ENCODE measurements at regions not wholly inside any gene's neighbourhood (a gene's known extent, or its start where the extent isn't known, plus 50 kb on each side); places are given as distances from the start of the nearest gene placed in this dataset.

- Histone ChIP-seq H3K36me3 (ENCODE audit: insufficient read depth, low read length) (no peaks in the 10 kb centered on the region), H3K9me3 (ENCODE audit: low read depth, low read length) (no peaks in the 10 kb centered on the region), H3K9ac (ENCODE audit: insufficient read length) (no peak overlapping the region), H3K4me3 (no peak overlapping the region), H3K27ac (no peak overlapping the region)
- TF ChIP-seq EZH2 (IDR thresholded peaks at IDR 0.05) (no peak), POLR2AphosphoS5 (IDR thresholded peaks at IDR 0.05; ENCODE audit: borderline replicate concordance, low read depth, low read length) (no peak), FOXP2 (optimal IDR thresholded peaks at IDR 0.05; ENCODE audit: control extremely low read depth, extremely low read length, insufficient read depth) (no peak)
- DNase-seq (ENCODE audit: low read depth, low spot score): no peak
Measured at GRCh38 chr18:52000435-52000834, 339.6 kb upstream of the DCC start.

- DNase-seq (ENCODE audit: low read depth, low spot score): no peak
- Histone ChIP-seq H3K36me3 (ENCODE audit: insufficient read depth, low read length) (no peaks in the 10 kb centered on the region), H3K9me3 (ENCODE audit: low read depth, low read length) (no peaks in the 10 kb centered on the region), H3K27ac (no peak overlapping the region), H3K9ac (ENCODE audit: insufficient read length) (no peak overlapping the region), H3K4me3 (no peak overlapping the region)
- no peak for TF ChIP-seq POLR2AphosphoS5 (IDR thresholded peaks at IDR 0.05; ENCODE audit: borderline replicate concordance, low read depth, low read length)
- no peak for TF ChIP-seq EZH2 (IDR thresholded peaks at IDR 0.05)
- no peak for TF ChIP-seq FOXP2 (optimal IDR thresholded peaks at IDR 0.05; ENCODE audit: control extremely low read depth, extremely low read length, insufficient read depth)
Measured at GRCh38 chr18:52001106-52001505, 338.9 kb upstream of the DCC start.

DNA sequence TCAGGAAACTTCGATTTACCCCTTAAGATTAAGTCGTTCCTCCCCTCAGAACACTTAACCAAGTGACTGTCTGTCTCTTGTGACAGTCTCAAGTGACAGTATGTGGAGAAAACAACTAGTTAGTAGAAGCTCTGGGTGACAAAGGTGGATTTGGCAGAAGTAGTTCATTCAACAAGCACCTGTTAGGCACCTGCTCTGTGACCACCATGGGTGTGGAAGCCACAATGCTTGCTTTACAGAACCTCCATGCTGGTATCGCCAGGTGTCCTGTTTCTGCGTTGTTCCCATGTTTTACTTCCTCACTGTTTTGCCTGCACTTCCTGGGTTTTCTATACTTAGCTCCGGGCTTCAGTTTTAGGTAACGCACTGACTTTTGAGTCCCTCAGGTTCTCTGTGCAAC, 337.4 kb upstream of the DCC start:
- Histone ChIP-seq H3K36me3 (ENCODE audit: insufficient read depth, low read length) (no peaks in the 10 kb centered on the region), H3K9me3 (ENCODE audit: low read depth, low read length) (no peaks in the 10 kb centered on the region), H3K27ac (no peak overlapping the region), H3K4me3 (no peak overlapping the region), H3K9ac (ENCODE audit: insufficient read length) (no peak overlapping the region)
- TF ChIP-seq POLR2AphosphoS5 (IDR thresholded peaks at IDR 0.05; ENCODE audit: borderline replicate concordance, low read depth, low read length): no peak
- TF ChIP-seq FOXP2 (optimal IDR thresholded peaks at IDR 0.05; ENCODE audit: control extremely low read depth, extremely low read length, insufficient read depth): no peak
- TF ChIP-seq EZH2 (IDR thresholded peaks at IDR 0.05): no peak
- no peak for DNase-seq (ENCODE audit: low read depth, low spot score)

DNA sequence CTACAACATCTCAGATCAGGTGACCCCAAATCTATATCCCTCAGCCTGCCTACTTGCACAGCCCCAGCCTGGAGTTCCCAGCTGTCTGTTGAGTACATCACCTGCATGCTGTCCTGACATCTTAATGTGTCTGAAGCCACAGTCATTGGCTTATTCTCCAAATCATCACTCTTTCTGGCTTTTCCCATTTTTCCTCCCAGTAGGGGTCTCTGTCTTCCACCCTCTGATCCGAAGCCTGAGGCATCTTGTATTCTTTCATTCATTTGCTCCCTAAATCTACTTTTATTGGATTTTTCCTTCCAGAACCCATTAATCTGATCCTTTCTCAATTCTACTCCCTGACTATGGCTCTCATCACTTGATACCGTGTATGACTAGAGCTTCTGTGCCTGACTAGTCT, 332.9 kb upstream of the DCC start:
- Histone ChIP-seq H3K36me3 (ENCODE audit: insufficient read depth, low read length) (no peaks in the 10 kb centered on the region), H3K9me3 (ENCODE audit: low read depth, low read length) (no peaks in the 10 kb centered on the region), H3K27ac (no peak overlapping the region), H3K9ac (ENCODE audit: insufficient read length) (no peak overlapping the region), H3K4me3 (no peak overlapping the region)
- TF ChIP-seq POLR2AphosphoS5 (IDR thresholded peaks at IDR 0.05; ENCODE audit: borderline replicate concordance, low read depth, low read length) (no peak), EZH2 (IDR thresholded peaks at IDR 0.05) (no peak), FOXP2 (optimal IDR thresholded peaks at IDR 0.05; ENCODE audit: control extremely low read depth, extremely low read length, insufficient read depth) (no peak)
- no peak for DNase-seq (ENCODE audit: low read depth, low spot score)

DNA sequence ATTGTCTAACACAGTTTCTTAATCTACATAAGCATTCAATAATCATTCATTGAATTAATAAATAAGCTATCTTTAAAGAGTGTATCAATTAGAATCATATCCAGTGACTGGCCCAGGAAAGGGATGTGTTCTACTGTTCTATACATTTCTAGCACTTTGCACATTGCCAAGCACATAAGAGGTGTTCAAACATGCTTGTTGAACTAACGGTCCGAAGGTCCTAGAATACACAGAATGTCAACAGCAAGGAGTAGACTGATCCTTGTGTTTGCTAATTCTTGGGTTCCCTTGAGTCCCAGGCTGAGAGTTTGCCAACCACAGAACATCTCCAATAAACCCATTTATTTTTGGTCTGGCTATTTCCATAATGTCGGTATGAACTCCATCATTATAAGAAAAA, 331.7 kb upstream of the DCC start:
- Histone ChIP-seq H3K4me3 (no peak overlapping the region), H3K9me3 (ENCODE audit: low read depth, low read length) (no peaks in the 10 kb centered on the region)

DNA sequence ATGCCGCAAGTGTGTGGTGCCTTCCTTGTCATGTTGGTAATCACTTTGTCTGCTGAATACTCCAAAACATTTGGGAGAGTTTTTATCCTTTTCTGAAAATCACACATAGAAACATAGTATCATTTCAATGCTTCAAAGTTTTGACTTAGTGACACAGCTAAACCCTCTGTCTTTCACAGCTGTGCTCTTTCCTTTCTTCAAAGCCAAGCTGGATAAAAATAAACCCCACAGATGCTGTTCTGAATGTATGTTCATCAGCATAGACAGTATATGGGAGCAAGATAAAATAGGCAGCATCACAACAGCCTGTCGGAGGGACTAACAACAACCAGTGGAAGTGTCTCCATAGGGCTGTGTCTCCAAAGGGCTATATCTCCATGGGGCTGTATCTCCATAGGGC, 331.3 kb upstream of the DCC start:
- H3K9ac ChIP-seq (ENCODE audit: insufficient read length): no peak overlapping the region
- no peaks in the 10 kb centered on the region for H3K9me3 ChIP-seq (ENCODE audit: low read depth, low read length)
- TF ChIP-seq POLR2AphosphoS5 (IDR thresholded peaks at IDR 0.05; ENCODE audit: borderline replicate concordance, low read depth, low read length) (no peak), FOXP2 (optimal IDR thresholded peaks at IDR 0.05; ENCODE audit: control extremely low read depth, extremely low read length, insufficient read depth) (no peak), EZH2 (IDR thresholded peaks at IDR 0.05) (no peak)
- H3K4me3 ChIP-seq: no peak overlapping the region
- H3K27ac ChIP-seq: no peak overlapping the region
- DNase-seq (ENCODE audit: low read depth, low spot score): no peak
- H3K36me3 ChIP-seq (ENCODE audit: insufficient read depth, low read length): no peaks in the 10 kb centered on the region

More for the DNA sequence above, 331.7 kb upstream of the DCC start:
- TF ChIP-seq POLR2AphosphoS5 (IDR thresholded peaks at IDR 0.05; ENCODE audit: borderline replicate concordance, low read depth, low read length): no peak
- no peak for TF ChIP-seq EZH2 (IDR thresholded peaks at IDR 0.05)
- TF ChIP-seq FOXP2 (optimal IDR thresholded peaks at IDR 0.05; ENCODE audit: control extremely low read depth, extremely low read length, insufficient read depth): no peak
- Histone ChIP-seq H3K27ac (no peak overlapping the region), H3K9ac (ENCODE audit: insufficient read length) (no peak overlapping the region), H3K36me3 (ENCODE audit: insufficient read depth, low read length) (no peaks in the 10 kb centered on the region)
- no peak for DNase-seq (ENCODE audit: low read depth, low spot score)

DNA sequence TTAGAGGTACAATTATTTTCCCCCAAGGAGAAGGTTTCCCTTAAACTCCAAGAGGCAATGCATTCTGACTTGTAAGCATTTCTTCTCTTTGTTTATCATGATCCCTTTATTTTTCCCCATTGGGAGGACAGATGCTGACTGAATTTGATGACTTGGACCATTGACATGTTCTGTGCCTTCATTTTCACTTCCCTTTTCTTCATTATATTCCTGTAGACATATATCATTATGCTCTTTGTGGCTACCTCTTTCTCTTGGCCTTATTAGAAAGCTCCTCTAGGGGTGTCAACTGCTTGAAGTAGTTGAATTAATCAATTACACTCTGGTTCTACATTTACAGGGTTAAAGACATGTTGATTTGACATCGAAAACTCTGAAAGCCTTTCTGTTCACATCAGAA, 330.0 kb upstream of the DCC start:
- Histone ChIP-seq H3K4me3 (no peak overlapping the region), H3K9ac (ENCODE audit: insufficient read length) (no peak overlapping the region), H3K36me3 (ENCODE audit: insufficient read depth, low read length) (no peaks in the 10 kb centered on the region), H3K27ac (no peak overlapping the region), H3K9me3 (ENCODE audit: low read depth, low read length) (no peaks in the 10 kb centered on the region)
- DNase-seq (ENCODE audit: low read depth, low spot score): no peak
- TF ChIP-seq FOXP2 (optimal IDR thresholded peaks at IDR 0.05; ENCODE audit: control extremely low read depth, extremely low read length, insufficient read depth): no peak
- TF ChIP-seq POLR2AphosphoS5 (IDR thresholded peaks at IDR 0.05; ENCODE audit: borderline replicate concordance, low read depth, low read length): no peak

- H3K9ac ChIP-seq (ENCODE audit: insufficient read length): no peak overlapping the region
- DNase-seq (ENCODE audit: low read depth, low spot score): no peak
- H3K36me3 ChIP-seq (ENCODE audit: insufficient read depth, low read length): no peaks in the 10 kb centered on the region
- H3K9me3 ChIP-seq (ENCODE audit: low read depth, low read length): no peaks in the 10 kb centered on the region
- H3K27ac ChIP-seq: no peak overlapping the region
- TF ChIP-seq POLR2AphosphoS5 (IDR thresholded peaks at IDR 0.05; ENCODE audit: borderline replicate concordance, low read depth, low read length): no peak
- no peak for TF ChIP-seq FOXP2 (optimal IDR thresholded peaks at IDR 0.05; ENCODE audit: control extremely low read depth, extremely low read length, insufficient read depth)
- TF ChIP-seq EZH2 (IDR thresholded peaks at IDR 0.05): no peak
- H3K4me3 ChIP-seq: no peak overlapping the region
Measured at GRCh38 chr18:52045946-52046675, 293.9 kb upstream of the DCC start.

DNA sequence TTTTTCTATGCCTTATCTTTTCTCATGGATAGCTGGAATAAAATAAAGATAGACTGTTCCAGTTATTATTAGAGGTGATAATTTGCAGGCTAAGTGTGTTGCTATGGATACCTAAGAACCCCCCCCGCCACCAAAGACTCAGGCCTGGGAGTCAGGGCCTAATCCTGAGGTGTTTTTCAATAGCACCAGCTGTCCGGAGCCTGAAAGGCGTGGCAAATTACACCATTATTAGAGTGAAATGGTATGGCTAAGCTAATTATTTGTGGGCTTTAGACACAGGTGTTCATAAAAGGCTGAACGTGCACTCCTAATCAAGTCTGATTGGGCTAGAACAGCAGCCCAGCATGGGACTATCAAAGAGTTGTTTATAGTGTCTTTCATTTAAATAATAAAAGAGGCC, 293.2 kb upstream of the DCC start:
- no peak overlapping the region for H3K4me3 ChIP-seq
- DNase-seq (ENCODE audit: low read depth, low spot score): no peak
- H3K9me3 ChIP-seq (ENCODE audit: low read depth, low read length): no peaks in the 10 kb centered on the region
- H3K27ac ChIP-seq: no peak overlapping the region
- no peak overlapping the region for H3K9ac ChIP-seq (ENCODE audit: insufficient read length)
- TF ChIP-seq FOXP2 (optimal IDR thresholded peaks at IDR 0.05; ENCODE audit: control extremely low read depth, extremely low read length, insufficient read depth) (no peak), POLR2AphosphoS5 (IDR thresholded peaks at IDR 0.05; ENCODE audit: borderline replicate concordance, low read depth, low read length) (no peak), EZH2 (IDR thresholded peaks at IDR 0.05) (no peak)
- no peaks in the 10 kb centered on the region for H3K36me3 ChIP-seq (ENCODE audit: insufficient read depth, low read length)
